Right renal cortex interstitium (tissue), 3 donors: ENCODE measurements at regions not wholly inside any gene's neighbourhood (a gene's known extent, or its start where the extent isn't known, plus 50 kb on each side); places are given as distances from the start of the nearest gene placed in this dataset.

Experiments
- DNase-seq, 3 donors: peaks; one replicate each; pipeline ENCODE4 v3.0.0-alpha.2; 2013; ENCODE audit warnings: low read depth in 3 of 3, low spot score in 2 of 3

- DNase-seq, result no peak
Observed at GRCh38 chr14:43232261-43232660, 1274.8 kb downstream of the FSCB start.

DNA sequence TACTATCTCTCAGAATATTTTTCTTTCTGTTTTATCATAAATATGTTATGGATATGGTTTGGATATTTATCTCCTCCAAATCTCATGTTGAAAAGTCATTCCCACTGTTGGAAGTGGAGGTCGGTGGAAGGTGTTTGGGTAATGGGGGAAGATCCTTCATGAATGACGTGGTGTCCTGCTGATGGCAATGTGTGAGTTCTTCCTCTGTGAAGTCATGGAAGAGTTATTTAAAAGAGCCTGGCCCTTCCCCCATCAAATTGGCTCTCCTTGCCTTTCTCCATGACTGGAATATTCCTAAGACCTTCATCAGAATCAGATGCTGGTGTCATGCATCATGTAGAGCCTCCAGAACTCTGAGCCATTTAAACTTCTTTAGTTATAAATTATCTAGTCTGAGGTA lies 1291.6 kb downstream of the FSCB start:
- DNase-seq, result no peak

DNA sequence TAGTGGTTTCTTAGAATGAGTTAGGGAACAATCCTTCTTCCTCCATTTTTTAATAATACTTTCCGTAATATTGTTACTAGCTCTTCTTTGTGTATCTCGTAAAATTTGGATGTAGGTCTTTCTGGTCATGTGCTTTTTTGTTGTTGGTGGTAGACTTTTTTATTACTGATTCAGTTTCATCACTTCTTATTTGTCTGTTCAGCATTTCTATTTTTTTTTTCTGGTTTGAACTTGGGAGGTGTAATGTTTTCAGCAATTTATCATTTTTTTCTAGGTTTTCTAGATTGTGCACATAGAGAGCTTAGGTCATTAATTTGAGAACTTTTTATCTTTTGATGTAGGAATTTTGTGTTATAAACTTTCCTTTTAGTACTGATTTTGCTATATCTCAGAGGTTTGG lies 1299.9 kb downstream of the FSCB start:
- DNase-seq, result no peak

- no peak for DNase-seq
Observed at GRCh38 chr14:43204816-43205215, 1302.3 kb downstream of the FSCB start.

GRCh38 chr14:43200519-43200918 lies 1306.6 kb downstream of the FSCB start:
- no peak for DNase-seq

DNA sequence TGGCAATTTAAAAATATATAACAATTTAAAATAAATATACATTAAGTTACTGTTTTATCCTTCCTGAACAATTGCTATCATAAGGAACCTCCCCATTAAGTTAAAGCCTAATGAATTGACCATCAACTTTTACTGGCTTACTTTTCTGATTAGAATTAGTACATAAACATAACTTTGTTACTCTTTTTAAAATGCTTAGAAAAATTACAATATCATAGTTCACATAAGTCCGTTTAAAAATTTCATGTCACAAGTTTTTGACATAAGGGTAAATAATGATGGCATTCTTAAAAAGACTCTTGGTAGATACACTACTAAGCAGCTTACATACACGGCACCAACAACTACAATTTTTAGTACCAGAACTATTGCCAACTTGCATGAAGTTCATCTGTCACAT lies 1308.6 kb downstream of the FSCB start:
- no peak for DNase-seq

DNA sequence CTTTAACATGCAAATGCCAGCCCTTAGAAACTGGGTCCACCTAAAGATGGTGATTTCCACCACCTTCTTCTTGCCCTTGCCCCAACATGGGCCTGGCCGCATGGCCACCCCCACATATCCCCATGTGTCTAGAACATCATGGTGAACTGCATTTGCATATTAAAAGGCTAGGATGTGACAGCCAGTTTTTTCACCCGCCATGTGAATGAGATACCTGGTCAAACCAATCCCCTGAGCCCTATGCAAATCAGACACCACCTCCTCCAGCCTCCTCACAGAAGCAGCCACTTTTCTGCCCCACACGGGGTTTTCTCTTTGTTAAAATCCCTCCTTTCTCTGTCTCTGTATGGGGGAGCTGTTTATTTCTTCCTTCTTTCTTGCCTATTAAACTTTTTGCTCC lies 1322.5 kb downstream of the FSCB start:
- no peak for DNase-seq

DNA sequence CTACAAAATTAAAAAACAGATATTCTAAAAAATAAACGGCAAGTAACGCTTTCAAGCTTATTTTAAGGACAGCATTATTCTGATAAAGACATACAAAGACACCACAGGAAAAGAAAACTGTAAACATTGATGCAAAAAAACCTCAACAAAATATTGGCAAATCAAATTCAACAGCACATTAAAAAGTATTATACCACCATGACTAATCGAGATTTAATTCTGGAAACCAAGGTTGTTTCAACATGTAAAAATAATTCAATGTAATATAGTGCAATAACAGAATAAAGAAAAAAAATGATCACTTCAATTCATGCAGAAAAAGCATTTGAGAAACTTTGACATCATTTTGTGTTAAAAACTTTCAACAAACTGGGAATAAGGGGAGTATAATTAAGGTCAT lies 1323.2 kb downstream of the FSCB start:
- no peak for DNase-seq

DNA sequence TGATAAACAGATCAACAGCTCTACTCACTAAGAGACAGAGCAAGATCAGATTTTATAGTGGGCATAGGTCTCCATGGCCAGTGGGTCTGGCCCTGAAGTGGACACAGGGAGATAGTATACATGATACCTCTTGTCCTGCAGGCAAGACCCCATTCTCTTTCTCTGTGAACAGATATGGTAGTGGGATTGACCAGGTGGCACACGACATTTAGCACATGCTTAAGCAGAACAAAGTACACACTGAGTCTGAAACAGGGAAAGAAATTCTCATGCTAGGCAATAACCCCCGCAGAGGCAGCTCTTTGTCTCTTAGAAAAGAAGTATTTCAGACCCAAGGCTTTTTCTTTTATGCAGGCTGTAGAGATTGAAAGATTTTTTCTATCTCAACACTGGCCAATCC lies 1331.2 kb downstream of the FSCB start:
- no peak for DNase-seq

DNA sequence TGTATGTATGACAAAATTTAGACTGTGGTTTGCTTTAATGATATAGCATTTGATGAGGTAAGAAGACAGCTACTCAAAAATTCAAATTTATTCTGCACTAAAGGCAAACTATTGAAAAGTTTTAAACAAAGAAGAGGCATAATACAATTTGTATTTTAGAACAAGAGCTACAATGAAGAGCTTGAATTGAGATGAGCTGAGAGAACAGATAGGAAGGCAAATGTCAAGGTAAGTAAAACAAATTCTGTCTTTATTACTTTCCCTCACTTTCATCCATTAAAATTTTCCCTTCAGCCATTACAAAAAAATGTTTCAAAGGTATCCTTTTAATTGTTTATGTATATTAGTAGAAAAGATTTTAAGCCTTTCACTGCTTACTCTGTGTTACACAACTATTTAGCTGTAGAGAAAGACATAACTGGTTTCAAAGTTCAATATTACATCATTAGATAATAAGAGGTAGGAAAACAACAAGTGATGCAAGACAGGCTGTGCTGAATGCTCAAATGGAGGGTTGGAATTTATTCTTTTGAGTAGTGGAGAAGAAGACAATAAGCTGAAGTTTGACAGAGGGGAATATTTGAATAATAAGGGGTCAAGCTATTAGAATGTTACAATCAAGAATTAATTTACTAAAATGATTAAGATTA lies 1334.1 kb downstream of the FSCB start:
- DNase-seq, result no peak

DNA sequence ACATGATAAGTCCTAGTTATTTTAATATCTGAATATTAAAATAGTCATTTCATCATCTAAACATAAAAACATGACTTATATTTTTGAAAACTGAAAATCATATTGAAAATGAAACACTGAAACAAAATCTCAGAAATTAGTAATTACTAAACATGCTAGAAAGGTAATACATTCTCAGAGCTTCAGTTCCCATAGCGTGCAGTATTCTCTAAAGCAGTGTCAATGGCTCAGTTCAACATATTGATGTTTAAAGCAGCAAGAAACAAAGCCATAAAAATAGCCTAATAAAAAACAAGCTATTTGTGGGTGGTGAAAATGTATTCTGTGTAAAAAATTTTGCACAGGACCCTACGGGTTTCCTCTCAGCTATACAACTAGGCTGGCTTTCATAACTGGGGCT lies 1337.4 kb downstream of the FSCB start:
- DNase-seq, result no peak

- DNase-seq, result no peak
Observed at GRCh38 chr14:43168371-43168925, 1338.6 kb downstream of the FSCB start.

DNA sequence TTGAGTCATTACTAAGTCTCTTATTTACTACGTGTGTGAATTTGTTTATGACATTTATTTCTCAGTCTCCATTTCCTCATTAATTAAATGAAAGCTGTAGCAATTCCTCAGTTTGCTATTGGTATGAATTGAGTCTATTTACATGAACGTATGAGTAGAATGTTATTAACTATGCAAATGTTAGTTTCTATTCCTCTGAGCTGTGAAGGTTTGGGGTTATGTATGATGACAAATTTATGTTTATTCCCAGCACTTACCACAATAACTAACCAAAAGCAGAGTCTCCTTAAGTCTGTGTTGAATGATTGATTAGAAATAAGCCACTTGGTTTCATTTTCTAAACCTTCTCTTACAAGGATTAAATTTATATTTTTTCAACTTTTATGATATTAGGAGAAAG lies 1340.9 kb downstream of the FSCB start:
- no peak for DNase-seq

- no peak for DNase-seq
Observed at GRCh38 chr14:43165651-43166050, 1341.4 kb downstream of the FSCB start.

DNA sequence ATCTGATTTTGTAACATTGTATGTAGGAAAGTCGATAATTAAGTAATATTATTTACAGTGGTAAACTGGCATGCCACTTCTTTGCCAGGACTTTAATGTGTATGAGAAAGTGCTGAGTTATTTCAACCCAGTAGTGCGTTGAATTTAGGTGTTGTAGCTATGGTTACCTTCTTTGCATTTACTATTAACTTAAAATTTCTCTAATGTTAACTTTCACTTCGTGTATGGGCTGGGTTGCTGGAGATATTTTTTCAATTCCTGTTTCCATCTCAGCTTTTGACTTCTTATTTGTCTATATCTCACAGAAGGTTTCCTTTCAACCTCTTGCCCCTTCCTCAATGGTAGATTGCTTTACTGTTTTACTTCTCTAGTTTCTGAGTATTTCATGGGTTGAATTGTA lies 1345.6 kb downstream of the FSCB start:
- no peak for DNase-seq

GRCh38 chr14:43157661-43158060 lies 1349.4 kb downstream of the FSCB start:
- no peak for DNase-seq

- DNase-seq, result no peak
Observed at GRCh38 chr14:43155924-43156323, 1351.2 kb downstream of the FSCB start.

GRCh38 chr14:43155258-43155657 lies 1351.8 kb downstream of the FSCB start:
- no peak for DNase-seq

DNA sequence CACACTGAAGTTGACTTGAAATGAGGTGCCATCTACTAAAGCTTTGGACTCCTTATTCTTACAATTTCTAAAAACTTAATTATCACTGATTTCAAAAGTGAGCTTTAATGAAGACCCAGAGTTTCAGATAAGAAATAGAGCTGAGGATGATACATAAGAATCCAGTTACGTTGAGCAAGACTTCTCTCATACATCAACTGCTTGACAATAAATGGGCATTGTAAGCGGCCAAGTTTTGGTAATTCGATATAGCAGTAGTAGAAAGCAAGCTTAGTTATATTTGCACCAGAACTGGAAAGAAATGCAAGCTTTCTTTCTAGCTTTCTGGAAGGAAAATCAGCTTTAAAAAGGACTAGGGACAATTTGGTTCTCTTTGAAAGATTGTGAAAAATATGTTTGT lies 1359.6 kb downstream of the FSCB start:
- no peak for DNase-seq

DNA sequence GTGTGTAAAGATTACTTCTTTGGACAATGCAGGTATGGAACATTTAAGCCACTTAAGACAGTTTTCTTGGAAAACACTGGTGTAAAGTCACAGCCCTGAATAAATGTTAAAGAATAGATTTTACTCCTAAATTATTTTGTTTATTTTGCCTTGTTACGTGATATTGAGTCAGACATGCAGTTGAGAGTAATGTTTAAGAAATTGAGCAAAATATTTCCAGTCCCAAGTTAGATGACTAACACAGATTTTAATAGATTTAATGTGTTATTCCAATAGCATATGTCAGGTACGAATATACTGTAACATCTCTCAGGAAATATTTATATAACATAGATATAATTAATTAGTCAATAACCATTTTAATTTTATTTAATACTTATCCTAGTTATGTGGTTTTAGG lies 1361.7 kb downstream of the FSCB start:
- no peak for DNase-seq

GRCh38 chr14:43143106-43143505 lies 1364.0 kb downstream of the FSCB start:
- DNase-seq, result no peak

DNA sequence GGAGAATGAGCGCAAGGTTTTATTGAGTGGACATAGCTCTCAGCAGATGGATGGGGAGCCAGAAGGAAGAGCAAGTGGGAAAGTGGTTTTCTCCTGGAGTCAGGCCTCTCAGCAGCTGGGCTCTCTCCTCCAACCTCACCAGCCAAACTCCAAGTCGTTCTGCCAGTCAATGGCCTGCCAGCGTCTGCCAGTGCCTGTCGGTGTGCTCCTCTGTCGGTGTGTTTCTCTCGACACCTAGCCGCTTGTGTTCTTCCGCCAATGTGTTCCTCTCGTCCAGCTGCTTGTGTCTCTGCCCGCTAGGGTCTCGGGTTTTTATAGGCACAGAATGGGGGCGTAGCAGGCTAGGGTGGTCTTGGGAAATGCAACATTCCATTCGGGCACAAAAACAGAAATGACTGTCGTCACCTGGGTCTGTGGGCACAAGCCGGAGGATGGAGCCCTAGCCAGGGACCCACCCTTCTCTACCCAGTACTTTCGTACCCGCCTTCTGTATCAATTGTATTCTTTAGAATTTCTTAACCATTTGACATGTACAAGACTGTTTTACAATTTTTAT lies 1365.4 kb downstream of the FSCB start:
- DNase-seq, result no peak

- DNase-seq, result no peak
Observed at GRCh38 chr14:43140453-43140852, 1366.6 kb downstream of the FSCB start.
